Loucy (cell line): ENCODE measurements at regions not wholly inside any gene's neighbourhood (a gene's known extent, or its start where the extent isn't known, plus 50 kb on each side); places are given as distances from the start of the nearest gene placed in this dataset.

Experiments used
- CTCF ChIP-seq: fragments of 200-600 bp; sonication (generic); conservative IDR thresholded peaks from 2 replicates; pipeline ENCODE4 v1.5.1; 2014; ENCODE audit warnings: mild to moderate bottlenecking, antibody characterized with exemption, low read length
- EZH2phosphoT487 ChIP-seq: fragments of 200-600 bp; IDR thresholded peaks from 2 replicates; pipeline ENCODE4 v1.6.1; 2018; ENCODE audit warnings: antibody characterized with exemption, mild to moderate bottlenecking, moderate library complexity, borderline replicate concordance

GRCh38 chr5:72598401-72599064, 91.3 kb upstream of the ZNF366 start:
- TF ChIP-seq CTCF (no peak), EZH2phosphoT487 (no peak)
